ENCODE measurements at regions not wholly inside any gene's neighbourhood (a gene's known extent, or its start where the extent isn't known, plus 50 kb on each side); places are given as distances from the start of the nearest gene placed in this dataset.
"Not testable (repeated sequence)": the region's sequence is repeated elsewhere in the genome, so short reads cannot be mapped to it uniquely, and the experiment has no call there.

GRCh38 chr6:81900616-81901015 is 148.1 kb upstream of the TENT5A start:
- no peak for DNase-seq

GRCh38 chr6:81897793-81898192 is 145.3 kb upstream of the TENT5A start:
- no peak for DNase-seq

GRCh38 chr6:81896525-81897503 is 144.3 kb upstream of the TENT5A start:
- no peak for DNase-seq

- no peak for DNase-seq
Observed at GRCh38 chr6:81895511-81896185, 143.2 kb upstream of the TENT5A start.

- DNase-seq: no peak
Observed at GRCh38 chr6:81894788-81895271, 142.3 kb upstream of the TENT5A start.

GRCh38 chr6:81894306-81894705 is 141.8 kb upstream of the TENT5A start:
- no peak for DNase-seq

GRCh38 chr6:81892891-81893290 is 140.4 kb upstream of the TENT5A start:
- DNase-seq: no peak

- no peak for DNase-seq
Observed at GRCh38 chr6:81891874-81892273, 139.4 kb upstream of the TENT5A start.

- no peak for DNase-seq
Observed at GRCh38 chr6:81890846-81891245, 138.4 kb upstream of the TENT5A start.

- DNase-seq: no peak
Observed at GRCh38 chr6:81889377-81890053, 137.0 kb upstream of the TENT5A start.

GRCh38 chr6:81886909-81887308 is 134.4 kb upstream of the TENT5A start:
- not testable (repeated sequence) for DNase-seq

- no peak for DNase-seq
Observed at GRCh38 chr6:81886157-81886556, 133.7 kb upstream of the TENT5A start.

- no peak for DNase-seq
Observed at GRCh38 chr6:81881660-81882059, 129.2 kb upstream of the TENT5A start.

GRCh38 chr6:81878479-81878878 is 126.0 kb upstream of the TENT5A start:
- DNase-seq: peak in 1 of 2 experiments; percentile 16

GRCh38 chr6:81876971-81877370 is 124.5 kb upstream of the TENT5A start:
- DNase-seq: no peak

- no peak for DNase-seq
Observed at GRCh38 chr6:81875782-81876293, 123.4 kb upstream of the TENT5A start.

GRCh38 chr6:81869749-81870508 is 117.4 kb upstream of the TENT5A start:
- not testable (repeated sequence) for DNase-seq

- no peak for DNase-seq
Observed at GRCh38 chr6:81865712-81866111, 113.2 kb upstream of the TENT5A start.

- no peak for DNase-seq
Observed at GRCh38 chr6:81864124-81864523, 111.6 kb upstream of the TENT5A start.

GRCh38 chr6:81863123-81863522 is 110.6 kb upstream of the TENT5A start:
- DNase-seq: no peak

- DNase-seq: no peak
Observed at GRCh38 chr6:81861281-81861680, 108.8 kb upstream of the TENT5A start.

- no peak for DNase-seq
Observed at GRCh38 chr6:81859884-81860283, 107.4 kb upstream of the TENT5A start.
